ENCODE measurements at regions not wholly inside any gene's neighbourhood (a gene's known extent, or its start where the extent isn't known, plus 50 kb on each side); places are given as distances from the start of the nearest gene placed in this dataset.

GRCh38 chr9:90444609-90445204 is 197.9 kb downstream of the DIRAS2 start:
- ChIA-PET POLR2A (interaction anchor here (0.7 kb wide), 1 partner anchor 224 kb away, joined by 7 read pairs; no protein-coding TSS in a partner anchor), RAD21 (ENCODE audit: unreplicated experiment) (no interaction called here), SMC1A (ENCODE audit: uncharacterized antibody, unreplicated experiment) (no interaction called here), CTCF (interaction anchor here (1.1 kb wide), 1 partner anchor 64 kb away, joined by 3 read pairs; no protein-coding TSS in a partner anchor)
- Histone ChIP-seq H4K20me1 (ENCODE audit: control insufficient read depth, insufficient read depth) (no peaks in the 10 kb centered on the region), H3K9ac (ENCODE audit: control insufficient read depth, insufficient read depth, low read length) (no peak overlapping the region), H3K27ac (ENCODE audit: control insufficient read depth, insufficient read depth) (no peak overlapping the region), H3K4me3 (no peak overlapping the region), H3K27me3 (replicated peaks in 1 of 2; ENCODE audit: control insufficient read depth in 2 of 2, insufficient read depth in 2 of 2, low read length in 1 of 2) (peaks cover 0 to 3% of the 10 kb centered on the region in 2 experiments; a peak in 2 of 4 replicates), H3K4me2 (ENCODE audit: control insufficient read depth, insufficient read depth) (no peak overlapping the region), H3K36me3 (ENCODE audit: control insufficient read depth in 2 of 2, insufficient read depth in 2 of 2, low read length in 1 of 2) (no peaks in the 10 kb centered on the region), H3K9me3 (replicated peaks; ENCODE audit: control insufficient read depth, insufficient read depth, low read length) (no peaks in the 10 kb centered on the region), H2AFZ (ENCODE audit: control insufficient read depth, low read depth, low read length) (no peak overlapping the region), H3K4me1 (ENCODE audit: control insufficient read depth, insufficient read depth, low read length) (no peaks in the 10 kb centered on the region), H3K79me2 (ENCODE audit: control insufficient read depth, insufficient read depth, low read length) (no peaks in the 10 kb centered on the region)
- ATAC-seq (no peak), FAIRE-seq (no peak), DNase-seq (ENCODE audit: low read depth, low spot score) (no peak)
- no TSS peak for BruUV-seq (replicated peaks)
- TF ChIP-seq USF2 (IDR thresholded peaks at IDR 0.05; ENCODE audit: borderline replicate concordance, low read depth, low read length) (no peak), BACH1 (IDR thresholded peaks at IDR 0.05; ENCODE audit: borderline replicate concordance) (no peak), ZZZ3 (IDR thresholded peaks at IDR 0.05; ENCODE audit: control insufficient read depth, insufficient read length, low read depth) (no peak), POLR2AphosphoS2 (IDR thresholded peaks at IDR 0.05; ENCODE audit: low read depth, low read length) (no peak), NFXL1 (IDR thresholded peaks at IDR 0.05; ENCODE audit: borderline replicate concordance) (no peak), TBL1XR1 (IDR thresholded peaks at IDR 0.05; ENCODE audit: low read depth, low read length) (no peak), ZBTB4 (CRISPR knock-in tag; IDR thresholded peaks at IDR 0.05) (no peak), ZNF274 (IDR thresholded peaks at IDR 0.05; ENCODE audit: insufficient read depth, insufficient read length) (no peak), E2F4 (IDR thresholded peaks at IDR 0.05; ENCODE audit: low read depth, low read length) (no peak), FOS (IDR thresholded peaks at IDR 0.05; ENCODE audit: borderline replicate concordance, extremely low read depth, insufficient read length) (no peak)
- WGBS (ENCODE audit: insufficient coverage, insufficient replicate concordance, low lambda C conversion rate, missing lambda C conversion rate): 36% methylated on average over 6 of the region's 6 CpGs
- in situ Hi-C loops (cut with MboI) (no loop called here), intact Hi-C loops (cut with micrococcal nuclease; ENCODE audit: unreplicated experiment) (no loop called here)
